ENCODE measurements at regions not wholly inside any gene's neighbourhood (a gene's known extent, or its start where the extent isn't known, plus 50 kb on each side); places are given as distances from the start of the nearest gene placed in this dataset.

DNA sequence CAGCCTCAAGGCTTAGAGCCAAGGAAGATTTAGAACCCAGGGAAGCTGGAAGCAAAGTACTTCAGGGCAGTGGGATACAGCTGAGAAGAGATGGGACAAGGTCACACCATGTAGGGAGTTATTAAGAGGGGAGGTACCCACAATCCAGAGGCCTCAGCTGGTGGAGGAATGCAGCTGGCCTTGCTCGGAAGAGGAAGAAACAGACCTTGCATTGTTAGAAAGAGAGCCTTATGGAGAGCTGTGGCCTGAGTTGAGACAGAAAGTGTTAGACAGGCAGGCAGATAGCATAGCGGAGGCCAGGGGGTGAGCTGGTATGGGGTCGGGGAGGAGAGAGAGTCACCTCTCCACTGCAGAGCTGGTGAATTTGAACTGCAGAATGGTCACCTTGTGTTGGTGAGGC is 173.1 kb downstream of the JCAD start:
- DNase-seq (ENCODE audit: low read depth in 2 of 2), result no peak
- H3K4me3 ChIP-seq (replicated peaks in 1 of 2; ENCODE audit: low read depth in 2 of 2, low read length in 2 of 2), result no peak overlapping the region
- TF ChIP-seq, protein P1, sequence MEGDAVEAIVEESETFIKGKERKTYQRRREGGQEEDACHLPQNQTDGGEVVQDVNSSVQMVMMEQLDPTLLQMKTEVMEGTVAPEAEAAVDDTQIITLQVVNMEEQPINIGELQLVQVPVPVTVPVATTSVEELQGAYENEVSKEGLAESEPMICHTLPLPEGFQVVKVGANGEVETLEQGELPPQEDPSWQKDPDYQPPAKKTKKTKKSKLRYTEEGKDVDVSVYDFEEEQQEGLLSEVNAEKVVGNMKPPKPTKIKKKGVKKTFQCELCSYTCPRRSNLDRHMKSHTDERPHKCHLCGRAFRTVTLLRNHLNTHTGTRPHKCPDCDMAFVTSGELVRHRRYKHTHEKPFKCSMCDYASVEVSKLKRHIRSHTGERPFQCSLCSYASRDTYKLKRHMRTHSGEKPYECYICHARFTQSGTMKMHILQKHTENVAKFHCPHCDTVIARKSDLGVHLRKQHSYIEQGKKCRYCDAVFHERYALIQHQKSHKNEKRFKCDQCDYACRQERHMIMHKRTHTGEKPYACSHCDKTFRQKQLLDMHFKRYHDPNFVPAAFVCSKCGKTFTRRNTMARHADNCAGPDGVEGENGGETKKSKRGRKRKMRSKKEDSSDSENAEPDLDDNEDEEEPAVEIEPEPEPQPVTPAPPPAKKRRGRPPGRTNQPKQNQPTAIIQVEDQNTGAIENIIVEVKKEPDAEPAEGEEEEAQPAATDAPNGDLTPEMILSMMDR (IDR thresholded peaks at IDR 0.05; ENCODE audit: low read depth, low read length), result no peak

DNA sequence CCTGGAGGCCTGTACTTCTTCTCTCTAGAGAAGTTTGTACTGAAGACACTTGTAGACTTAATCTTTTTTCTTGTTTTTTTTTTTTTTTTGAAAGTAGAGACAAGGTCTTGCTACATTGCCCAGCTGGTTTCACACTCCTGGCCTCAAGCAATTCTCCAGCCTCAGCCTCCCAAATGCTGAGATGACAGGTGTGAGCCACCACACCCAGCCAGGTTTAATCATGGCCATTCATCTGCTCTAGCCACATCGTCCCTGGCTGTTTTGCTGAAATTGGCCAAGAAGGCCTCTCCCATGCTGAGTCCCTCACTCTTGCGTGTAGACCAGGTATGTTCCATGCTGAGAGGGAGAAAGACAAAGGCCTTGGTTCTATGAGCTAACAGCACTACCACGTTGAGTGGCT is 176.2 kb downstream of the JCAD start:
- TF ChIP-seq, protein P1 (IDR thresholded peaks at IDR 0.05; ENCODE audit: low read depth, low read length), result no peak
- H3K4me3 ChIP-seq (replicated peaks in 1 of 2; ENCODE audit: low read depth in 2 of 2, low read length in 2 of 2), result no peak overlapping the region
- DNase-seq (ENCODE audit: low read depth in 2 of 2), result no peak

DNA sequence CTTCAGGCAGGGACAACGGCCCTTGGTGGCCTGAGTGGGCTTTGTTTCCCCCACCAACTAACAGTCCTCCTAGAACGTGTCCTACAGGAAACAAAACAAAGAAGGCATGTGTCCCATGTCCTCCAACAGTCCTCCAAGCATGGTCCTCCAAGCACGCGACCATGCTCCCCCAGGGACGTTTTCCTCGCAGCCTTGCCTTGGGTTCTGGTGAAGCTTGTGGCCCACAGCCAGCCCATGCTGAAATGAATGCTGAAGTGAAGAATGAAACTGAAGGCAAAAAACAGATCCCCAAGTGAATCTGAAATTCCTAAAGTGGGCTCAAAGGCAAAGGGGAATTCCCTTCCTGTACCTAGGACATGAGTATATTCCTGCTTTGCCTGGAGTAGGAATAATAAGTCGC is 176.6 kb downstream of the JCAD start:
- H3K4me3 ChIP-seq (replicated peaks in 1 of 2; ENCODE audit: low read depth in 2 of 2, low read length in 2 of 2), result no peak overlapping the region
- DNase-seq (ENCODE audit: low read depth in 2 of 2), result no peak
- TF ChIP-seq, protein P1 (IDR thresholded peaks at IDR 0.05; ENCODE audit: low read depth, low read length), result no peak

DNA sequence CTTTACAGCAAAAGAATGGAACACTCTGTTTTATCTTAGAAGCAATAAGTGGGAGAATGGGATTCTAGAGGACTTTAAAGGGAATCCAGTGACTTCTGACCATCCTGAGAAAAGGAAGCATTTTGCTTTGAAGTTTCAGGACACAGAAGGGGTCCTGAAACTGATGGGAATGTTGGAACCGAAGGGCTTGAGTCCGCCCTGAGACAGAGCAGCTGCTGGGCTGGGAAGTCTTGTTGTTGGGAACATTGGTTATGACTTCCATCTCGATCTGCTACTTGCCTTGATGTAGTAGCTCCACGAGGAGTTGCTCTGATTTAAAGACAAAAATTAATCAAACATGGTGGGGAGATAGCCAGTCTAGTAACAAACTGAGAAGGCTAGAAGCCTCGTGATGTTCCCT is 177.6 kb downstream of the JCAD start:
- no peak overlapping the region for H3K4me3 ChIP-seq (replicated peaks in 1 of 2; ENCODE audit: low read depth in 2 of 2, low read length in 2 of 2)
- TF ChIP-seq, protein P1 (IDR thresholded peaks at IDR 0.05; ENCODE audit: low read depth, low read length), result no peak
- no peak for DNase-seq (ENCODE audit: low read depth in 2 of 2)

DNA sequence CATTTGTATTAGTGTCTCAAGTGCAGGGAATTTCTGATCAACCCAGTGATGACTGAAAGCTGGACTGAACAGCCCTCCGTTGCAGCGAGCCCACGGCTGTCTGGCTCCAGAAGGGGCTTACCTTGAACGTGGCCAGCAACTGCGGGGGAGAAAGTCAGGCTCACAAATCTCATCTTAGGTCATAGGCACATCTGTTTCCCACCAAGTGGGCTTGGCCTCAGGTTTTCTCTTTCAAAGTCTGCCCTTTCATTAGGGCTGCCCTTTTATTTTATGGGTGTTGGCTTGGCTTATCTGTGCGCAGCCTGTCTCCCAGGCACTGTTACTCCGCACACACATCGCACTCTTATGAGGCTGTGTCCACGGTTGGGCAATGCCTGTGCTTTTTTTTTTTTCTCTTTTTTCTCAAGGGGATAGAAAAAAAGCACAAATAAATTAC is 178.0 kb downstream of the JCAD start:
- H3K4me3 ChIP-seq (replicated peaks in 1 of 2; ENCODE audit: low read depth in 2 of 2, low read length in 2 of 2), result no peak overlapping the region
- no peak for DNase-seq (ENCODE audit: low read depth in 2 of 2)
- TF ChIP-seq, protein P1 (IDR thresholded peaks at IDR 0.05; ENCODE audit: low read depth, low read length), result no peak

DNA sequence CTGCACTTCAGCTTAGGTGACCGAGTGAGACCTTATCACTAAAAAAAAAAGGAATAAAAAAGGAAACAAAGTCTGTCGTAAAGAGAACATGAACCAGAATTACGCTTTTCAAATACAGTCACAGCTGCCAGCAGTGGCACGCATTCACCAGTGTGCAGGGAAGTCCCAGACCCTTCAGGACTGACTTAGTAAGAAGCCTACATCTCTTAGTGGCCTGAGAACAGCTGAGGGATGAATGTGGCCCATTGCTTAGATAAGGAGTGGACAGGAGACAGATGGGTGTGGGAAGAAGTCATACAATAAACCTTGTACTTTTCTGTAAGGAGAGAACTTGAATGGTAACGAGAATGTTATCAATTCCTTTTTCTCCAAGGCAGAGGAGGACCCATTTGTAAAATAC is 178.5 kb downstream of the JCAD start:
- TF ChIP-seq, protein P1 (IDR thresholded peaks at IDR 0.05; ENCODE audit: low read depth, low read length), result no peak
- H3K4me3 ChIP-seq (replicated peaks in 1 of 2; ENCODE audit: low read depth in 2 of 2, low read length in 2 of 2), result no peak overlapping the region
- DNase-seq (ENCODE audit: low read depth in 2 of 2), result no peak

DNA sequence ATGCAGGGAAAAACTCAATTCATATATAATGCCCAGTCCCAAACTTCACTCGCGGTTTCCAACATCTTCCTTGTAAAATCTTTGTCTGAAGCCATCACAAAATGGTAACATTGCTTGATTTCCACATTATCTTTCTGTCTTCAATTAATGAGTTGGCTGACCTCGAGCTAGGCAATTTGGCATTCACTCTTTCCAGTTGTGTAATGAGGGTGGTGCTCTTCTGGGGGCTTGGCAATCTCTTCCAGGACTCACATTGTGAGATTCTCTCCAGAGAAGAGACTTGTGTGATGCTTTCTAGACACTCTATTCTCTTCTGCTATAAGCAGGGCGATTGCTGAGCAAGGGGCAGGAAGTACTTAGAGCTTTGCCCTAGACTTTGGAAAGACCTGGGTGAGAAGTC is 179.5 kb downstream of the JCAD start:
- TF ChIP-seq, protein P1 (IDR thresholded peaks at IDR 0.05; ENCODE audit: low read depth, low read length), result no peak
- no peak for DNase-seq (ENCODE audit: low read depth in 2 of 2)
- H3K4me3 ChIP-seq (replicated peaks in 1 of 2; ENCODE audit: low read depth in 2 of 2, low read length in 2 of 2), result no peak overlapping the region

Measured in cardiac fibroblast (primary cell).